ENCODE measurements at regions not wholly inside any gene's neighbourhood (a gene's known extent, or its start where the extent isn't known, plus 50 kb on each side); places are given as distances from the start of the nearest gene placed in this dataset.

DNA sequence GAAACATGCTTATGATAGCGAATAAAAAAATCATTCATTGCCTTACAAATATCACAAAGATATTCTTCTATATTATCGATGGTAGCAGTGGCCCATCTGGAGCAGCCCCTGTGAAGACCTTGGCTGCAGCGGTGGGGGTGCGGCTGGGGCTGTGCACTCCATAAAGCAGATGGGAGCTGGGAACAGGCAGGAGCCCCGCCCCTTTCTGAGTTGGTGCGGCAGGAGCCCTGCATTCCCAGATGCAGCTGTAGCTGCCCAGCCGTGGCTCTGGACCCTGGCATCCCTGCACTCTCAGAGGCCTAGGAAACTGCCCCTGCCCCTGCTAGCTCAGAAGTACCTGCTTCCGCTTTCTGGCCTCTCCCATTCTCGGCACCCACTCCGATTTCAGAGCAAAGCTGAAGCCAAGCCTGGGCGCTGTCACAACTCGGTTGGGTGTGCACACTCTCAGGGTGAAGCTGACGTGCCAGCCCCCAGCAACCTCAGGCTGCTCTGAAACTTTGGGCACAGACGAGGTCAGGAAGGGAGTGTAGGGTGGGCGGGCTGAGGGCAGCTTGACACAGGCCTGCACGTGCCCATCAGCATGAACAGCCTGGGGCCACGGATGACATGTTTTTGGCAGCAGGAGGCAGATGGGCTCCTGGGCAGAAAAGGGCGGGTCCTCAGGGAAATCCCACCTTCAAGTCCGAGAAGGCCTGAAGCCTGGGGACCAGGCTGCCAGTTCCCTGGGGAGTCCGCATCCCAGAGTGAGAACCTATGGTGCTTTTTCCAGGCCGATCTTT, 1440.8 kb upstream of the ACO1 start:
- H3K79me2 ChIP-seq (ENCODE audit: control insufficient read depth, insufficient read depth, low read length), result no peaks in the 10 kb centered on the region
- FAIRE-seq (no peak), DNase-seq (ENCODE audit: low read depth, low spot score) (no peak)
- no peaks in the 10 kb centered on the region for H3K36me3 ChIP-seq (ENCODE audit: control insufficient read depth in 2 of 2, extremely low read depth in 1 of 2, insufficient read depth in 2 of 2, low read length in 2 of 2)
- no peak overlapping the region for H2AFZ ChIP-seq (ENCODE audit: control insufficient read depth, low read length)
- H4K20me1 ChIP-seq (ENCODE audit: control insufficient read depth, extremely low read depth, insufficient read depth, low read length), result no peaks in the 10 kb centered on the region
- no peak overlapping the region for H3K4me3 ChIP-seq (ENCODE audit: control insufficient read depth in 2 of 3, extremely low read depth in 1 of 3, insufficient read depth in 2 of 3, low read depth in 1 of 3, low read length in 3 of 3)
- no peak overlapping the region for H3K27ac ChIP-seq (ENCODE audit: control insufficient read depth, insufficient read depth, low read length)
- H3K9me1 ChIP-seq (ENCODE audit: control insufficient read depth, extremely low read depth, insufficient read depth, low read length), result no peaks in the 10 kb centered on the region
- H3K9ac ChIP-seq (ENCODE audit: control insufficient read depth, extremely low read depth, insufficient read depth, low read length), result no peak overlapping the region
- no peaks in the 10 kb centered on the region for H3K9me3 ChIP-seq (ENCODE audit: control insufficient read depth, low read depth, low read length)
- H3K27me3 ChIP-seq (ENCODE audit: control insufficient read depth, extremely low read depth, insufficient read depth, low read length), result no peaks in the 10 kb centered on the region
- no peak for TF ChIP-seq EZH2 (IDR thresholded peaks at IDR 0.05; ENCODE audit: low read length)
- TF ChIP-seq, protein P1, sequence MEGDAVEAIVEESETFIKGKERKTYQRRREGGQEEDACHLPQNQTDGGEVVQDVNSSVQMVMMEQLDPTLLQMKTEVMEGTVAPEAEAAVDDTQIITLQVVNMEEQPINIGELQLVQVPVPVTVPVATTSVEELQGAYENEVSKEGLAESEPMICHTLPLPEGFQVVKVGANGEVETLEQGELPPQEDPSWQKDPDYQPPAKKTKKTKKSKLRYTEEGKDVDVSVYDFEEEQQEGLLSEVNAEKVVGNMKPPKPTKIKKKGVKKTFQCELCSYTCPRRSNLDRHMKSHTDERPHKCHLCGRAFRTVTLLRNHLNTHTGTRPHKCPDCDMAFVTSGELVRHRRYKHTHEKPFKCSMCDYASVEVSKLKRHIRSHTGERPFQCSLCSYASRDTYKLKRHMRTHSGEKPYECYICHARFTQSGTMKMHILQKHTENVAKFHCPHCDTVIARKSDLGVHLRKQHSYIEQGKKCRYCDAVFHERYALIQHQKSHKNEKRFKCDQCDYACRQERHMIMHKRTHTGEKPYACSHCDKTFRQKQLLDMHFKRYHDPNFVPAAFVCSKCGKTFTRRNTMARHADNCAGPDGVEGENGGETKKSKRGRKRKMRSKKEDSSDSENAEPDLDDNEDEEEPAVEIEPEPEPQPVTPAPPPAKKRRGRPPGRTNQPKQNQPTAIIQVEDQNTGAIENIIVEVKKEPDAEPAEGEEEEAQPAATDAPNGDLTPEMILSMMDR (optimal IDR thresholded peaks at IDR 0.05 in 1 of 3, IDR thresholded peaks at IDR 0.05 in 1 of 3, conservative IDR thresholded peaks at IDR 0.05 in 1 of 3; ENCODE audit: extremely low read depth in 1 of 3, insufficient read depth in 2 of 3, low read length in 3 of 3), result no peak
- dilution Hi-C loops (cut with MboI; ENCODE audit: extremely low pct_ligation_motif_present, low sequenced_read_pairs), result no loop called here
- H3K4me1 ChIP-seq (ENCODE audit: control insufficient read depth, extremely low read depth, insufficient read depth, low read length), result no peaks in the 10 kb centered on the region
- no peak overlapping the region for H3K4me2 ChIP-seq (ENCODE audit: control insufficient read depth, extremely low read depth, insufficient read depth, low read depth, low read length)

DNA sequence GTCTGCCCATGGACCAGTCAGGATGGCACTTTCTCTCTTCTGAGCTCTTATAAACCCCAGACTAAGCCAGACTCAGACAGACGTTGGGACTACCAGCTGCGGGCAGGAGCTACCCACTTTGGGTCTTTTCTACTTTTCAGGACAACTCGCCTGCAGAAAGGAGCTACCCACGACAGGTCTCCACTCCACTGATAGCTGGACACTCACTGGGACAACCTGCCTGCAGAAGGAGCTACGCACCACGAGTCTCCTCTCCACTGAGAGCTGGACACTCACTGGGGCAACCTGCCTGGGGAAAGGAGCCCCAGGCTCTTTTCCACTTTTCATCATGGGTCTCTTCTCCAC, 1440.2 kb upstream of the ACO1 start:
- DNase-seq (ENCODE audit: low read depth, low spot score) (no peak), FAIRE-seq (no peak)
- Histone ChIP-seq H3K4me2 (ENCODE audit: control insufficient read depth, extremely low read depth, insufficient read depth, low read depth, low read length) (no peak overlapping the region), H3K27me3 (ENCODE audit: control insufficient read depth, extremely low read depth, insufficient read depth, low read length) (no peaks in the 10 kb centered on the region), H3K9ac (ENCODE audit: control insufficient read depth, extremely low read depth, insufficient read depth, low read length) (no peak overlapping the region), H3K4me1 (ENCODE audit: control insufficient read depth, extremely low read depth, insufficient read depth, low read length) (no peaks in the 10 kb centered on the region), H4K20me1 (ENCODE audit: control insufficient read depth, extremely low read depth, insufficient read depth, low read length) (no peaks in the 10 kb centered on the region), H3K79me2 (ENCODE audit: control insufficient read depth, insufficient read depth, low read length) (no peaks in the 10 kb centered on the region), H2AFZ (ENCODE audit: control insufficient read depth, low read length) (no peak overlapping the region), H3K27ac (ENCODE audit: control insufficient read depth, insufficient read depth, low read length) (no peak overlapping the region), H3K4me3 (ENCODE audit: control insufficient read depth in 2 of 3, extremely low read depth in 1 of 3, insufficient read depth in 2 of 3, low read depth in 1 of 3, low read length in 3 of 3) (no peak overlapping the region), H3K9me1 (ENCODE audit: control insufficient read depth, extremely low read depth, insufficient read depth, low read length) (no peaks in the 10 kb centered on the region), H3K9me3 (ENCODE audit: control insufficient read depth, low read depth, low read length) (no peaks in the 10 kb centered on the region), H3K36me3 (ENCODE audit: control insufficient read depth in 2 of 2, extremely low read depth in 1 of 2, insufficient read depth in 2 of 2, low read length in 2 of 2) (no peaks in the 10 kb centered on the region)
- TF ChIP-seq, protein P1 (optimal IDR thresholded peaks at IDR 0.05 in 1 of 3, IDR thresholded peaks at IDR 0.05 in 1 of 3, conservative IDR thresholded peaks at IDR 0.05 in 1 of 3; ENCODE audit: extremely low read depth in 1 of 3, insufficient read depth in 2 of 3, low read length in 3 of 3), result no peak
- TF ChIP-seq EZH2 (IDR thresholded peaks at IDR 0.05; ENCODE audit: low read length), result no peak
- dilution Hi-C loops (cut with MboI; ENCODE audit: extremely low pct_ligation_motif_present, low sequenced_read_pairs), result no loop called here

Data from keratinocyte (primary cell).